RCC 7860 (cell line): ENCODE measurements at regions not wholly inside any gene's neighbourhood (a gene's known extent, or its start where the extent isn't known, plus 50 kb on each side); places are given as distances from the start of the nearest gene placed in this dataset.

Experiments used
- DNase-seq: peaks from one replicate; pipeline ENCODE4 v3.0.0-alpha.2; 2015; ENCODE audit warnings: low spot score
- FAIRE-seq: peaks from 2 replicates; lab custom pipeline; 2012; peaks lifted over from hg19 to GRCh38; lab: Jason Lieb, UNC

- FAIRE-seq: no peak
- no peak for DNase-seq
Measured at GRCh38 chr7:142381727-142382390, 124.0 kb upstream of the PRSS58 start.

- FAIRE-seq (no peak), DNase-seq (no peak)
Measured at GRCh38 chr7:142380069-142380468, 122.2 kb upstream of the PRSS58 start.

GRCh38 chr7:142379201-142379885 is 121.5 kb upstream of the PRSS58 start:
- FAIRE-seq (no peak), DNase-seq (no peak)

- no peak for FAIRE-seq
- DNase-seq: no peak
Measured at GRCh38 chr7:142377567-142377966, 119.7 kb upstream of the PRSS58 start.

GRCh38 chr7:142376356-142376997 is 118.6 kb upstream of the PRSS58 start:
- FAIRE-seq: no peak
- DNase-seq: no peak

- FAIRE-seq (no peak), DNase-seq (no peak)
Measured at GRCh38 chr7:142375710-142376313, 118.0 kb upstream of the PRSS58 start.

GRCh38 chr7:142372727-142373126 is 114.9 kb upstream of the PRSS58 start:
- no peak for FAIRE-seq

GRCh38 chr7:142371586-142372377 is 113.9 kb upstream of the PRSS58 start:
- no peak for FAIRE-seq
- no peak for DNase-seq

More at GRCh38 chr7:142372727-142373126, 114.9 kb upstream of the PRSS58 start:
- DNase-seq: no peak

- no peak for DNase-seq
- no peak for FAIRE-seq
Measured at GRCh38 chr7:142365410-142365842, 107.6 kb upstream of the PRSS58 start.

- no peak for FAIRE-seq
Measured at GRCh38 chr7:142364551-142364950, 106.7 kb upstream of the PRSS58 start.

GRCh38 chr7:142362349-142362748 is 104.5 kb upstream of the PRSS58 start:
- FAIRE-seq (no peak), DNase-seq (no peak)

More at GRCh38 chr7:142364551-142364950, 106.7 kb upstream of the PRSS58 start:
- no peak for DNase-seq

GRCh38 chr7:142359694-142360279 is 101.9 kb upstream of the PRSS58 start:
- DNase-seq (no peak), FAIRE-seq (no peak)

- peak; percentile 33 for FAIRE-seq
- DNase-seq: peak; percentile 70
Measured at GRCh38 chr7:142357953-142358520, 100.2 kb upstream of the PRSS58 start.

- DNase-seq: no peak
- no peak for FAIRE-seq
Measured at GRCh38 chr7:142356166-142356565, 98.3 kb upstream of the PRSS58 start.

GRCh38 chr7:142355328-142355727 is 97.5 kb upstream of the PRSS58 start:
- FAIRE-seq (no peak), DNase-seq (no peak)

GRCh38 chr7:142353147-142354060 is 95.5 kb upstream of the PRSS58 start:
- DNase-seq (no peak), FAIRE-seq (no peak)

GRCh38 chr7:142352543-142352942 is 94.7 kb upstream of the PRSS58 start:
- DNase-seq (no peak), FAIRE-seq (no peak)

- no peak for DNase-seq
- FAIRE-seq: no peak
Measured at GRCh38 chr7:142351145-142351544, 93.3 kb upstream of the PRSS58 start.
